ENCODE measurements at regions not wholly inside any gene's neighbourhood (a gene's known extent, or its start where the extent isn't known, plus 50 kb on each side); places are given as distances from the start of the nearest gene placed in this dataset.

DNA sequence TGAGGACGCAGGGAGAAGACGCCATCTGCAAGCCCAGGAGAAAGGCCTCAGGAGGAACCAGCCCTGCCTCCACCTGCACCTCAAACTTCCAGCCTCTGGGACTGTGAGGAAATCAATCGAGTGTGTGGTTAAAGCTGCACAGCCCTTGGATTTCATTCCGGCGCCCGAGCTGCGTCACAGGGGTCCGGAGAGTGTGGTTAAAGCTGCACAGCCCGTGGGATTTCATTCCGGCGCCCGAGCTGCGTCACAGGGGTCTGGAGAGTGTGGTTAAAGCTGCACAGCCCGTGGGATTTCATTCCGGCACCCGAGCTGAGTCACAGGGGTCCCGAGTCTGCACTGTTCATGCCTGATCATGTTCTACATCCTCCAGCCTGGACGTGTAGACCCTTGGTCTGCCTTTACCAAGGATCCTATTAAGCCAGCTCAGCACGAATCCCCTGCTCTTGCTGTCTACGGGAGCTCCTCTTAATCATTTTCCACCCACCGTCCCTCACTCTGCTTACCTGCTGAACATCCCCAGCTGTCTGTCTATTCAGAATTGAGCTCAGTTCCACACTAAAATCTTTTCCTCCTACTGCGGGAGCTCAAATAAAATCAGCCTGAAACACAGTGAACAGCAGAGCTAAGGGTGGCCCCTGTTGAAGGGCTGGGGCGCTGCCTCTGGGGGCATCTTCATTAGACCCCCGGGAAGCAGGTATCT lies 73.0 kb upstream of the OLFM1 start:
- no peaks in the 10 kb centered on the region for H3F3A ChIP-seq (replicated peaks; ENCODE audit: insufficient read depth)
- no peak overlapping the region for H3K4me3 ChIP-seq (ENCODE audit: low read depth in 2 of 2, low read length in 1 of 2)
- POLR2A ChIA-PET = no interaction called here
- H3K27ac ChIP-seq (ENCODE audit: low read depth in 2 of 2, low read length in 1 of 2) = no peak overlapping the region
- no peaks in the 10 kb centered on the region for H3K9me3 ChIP-seq
- H3K36me3 ChIP-seq (replicated peaks in 1 of 2; ENCODE audit: control insufficient read depth in 1 of 2, insufficient read depth in 2 of 2, low read length in 1 of 2) = no peaks in the 10 kb centered on the region
- no peak overlapping the region for H3K4me2 ChIP-seq
- 37% methylated on average over 18 of the region's 24 CpGs for WGBS (ENCODE audit: low lambda C conversion rate)
- CTCF ChIA-PET = no interaction called here
- H3K27me3 ChIP-seq (ENCODE audit: insufficient read depth) = no peaks in the 10 kb centered on the region
- no peaks in the 10 kb centered on the region for H3K9me2 ChIP-seq
- DNase-seq = no peak
- H3K9ac ChIP-seq = no peak overlapping the region
- no peaks in the 10 kb centered on the region for H3K4me1 ChIP-seq (ENCODE audit: control insufficient read depth in 1 of 2, insufficient read depth in 2 of 2, low read depth in 1 of 2, low read length in 1 of 2)
- H4K20me1 ChIP-seq (ENCODE audit: insufficient read depth) = no peaks in the 10 kb centered on the region
- TF ChIP-seq RFX5 (IDR thresholded peaks at IDR 0.05; ENCODE audit: low read length) (no peak), TEAD4 (IDR thresholded peaks at IDR 0.05; ENCODE audit: borderline replicate concordance, insufficient read depth) (no peak), MXI1 (IDR thresholded peaks at IDR 0.05; ENCODE audit: low read depth, low read length) (no peak), CHD2 (IDR thresholded peaks at IDR 0.05; ENCODE audit: low read length, partially characterized antibody) (no peak), YY1 (IDR thresholded peaks at IDR 0.05; ENCODE audit: low read depth) (no peak), FOSL2 (IDR thresholded peaks at IDR 0.05; ENCODE audit: borderline replicate concordance, low read depth) (no peak), RCOR1 (IDR thresholded peaks at IDR 0.05; ENCODE audit: low read length) (no peak), REST (IDR thresholded peaks at IDR 0.05; ENCODE audit: low read depth, low read length) (no peak), FOXM1 (IDR thresholded peaks at IDR 0.05; ENCODE audit: low read depth) (no peak), ELF1 (IDR thresholded peaks at IDR 0.05) (no peak), MAX (IDR thresholded peaks at IDR 0.05; ENCODE audit: low read depth) (no peak), POLR2AphosphoS5 (IDR thresholded peaks at IDR 0.05; ENCODE audit: low read depth, low read length) (no peak)
- TF ChIP-seq, protein P1, sequence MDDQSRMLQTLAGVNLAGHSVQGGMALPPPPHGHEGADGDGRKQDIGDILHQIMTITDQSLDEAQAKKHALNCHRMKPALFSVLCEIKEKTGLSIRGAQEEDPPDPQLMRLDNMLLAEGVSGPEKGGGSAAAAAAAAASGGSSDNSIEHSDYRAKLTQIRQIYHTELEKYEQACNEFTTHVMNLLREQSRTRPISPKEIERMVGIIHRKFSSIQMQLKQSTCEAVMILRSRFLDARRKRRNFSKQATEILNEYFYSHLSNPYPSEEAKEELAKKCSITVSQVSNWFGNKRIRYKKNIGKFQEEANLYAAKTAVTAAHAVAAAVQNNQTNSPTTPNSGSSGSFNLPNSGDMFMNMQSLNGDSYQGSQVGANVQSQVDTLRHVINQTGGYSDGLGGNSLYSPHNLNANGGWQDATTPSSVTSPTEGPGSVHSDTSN (IDR thresholded peaks at IDR 0.05) = no peak
- TF ChIP-seq, protein P2, sequence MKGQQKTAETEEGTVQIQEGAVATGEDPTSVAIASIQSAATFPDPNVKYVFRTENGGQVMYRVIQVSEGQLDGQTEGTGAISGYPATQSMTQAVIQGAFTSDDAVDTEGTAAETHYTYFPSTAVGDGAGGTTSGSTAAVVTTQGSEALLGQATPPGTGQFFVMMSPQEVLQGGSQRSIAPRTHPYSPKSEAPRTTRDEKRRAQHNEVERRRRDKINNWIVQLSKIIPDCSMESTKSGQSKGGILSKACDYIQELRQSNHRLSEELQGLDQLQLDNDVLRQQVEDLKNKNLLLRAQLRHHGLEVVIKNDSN (IDR thresholded peaks at IDR 0.05; ENCODE audit: borderline replicate concordance, low read depth) = no peak
- TF ChIP-seq, protein P3, sequence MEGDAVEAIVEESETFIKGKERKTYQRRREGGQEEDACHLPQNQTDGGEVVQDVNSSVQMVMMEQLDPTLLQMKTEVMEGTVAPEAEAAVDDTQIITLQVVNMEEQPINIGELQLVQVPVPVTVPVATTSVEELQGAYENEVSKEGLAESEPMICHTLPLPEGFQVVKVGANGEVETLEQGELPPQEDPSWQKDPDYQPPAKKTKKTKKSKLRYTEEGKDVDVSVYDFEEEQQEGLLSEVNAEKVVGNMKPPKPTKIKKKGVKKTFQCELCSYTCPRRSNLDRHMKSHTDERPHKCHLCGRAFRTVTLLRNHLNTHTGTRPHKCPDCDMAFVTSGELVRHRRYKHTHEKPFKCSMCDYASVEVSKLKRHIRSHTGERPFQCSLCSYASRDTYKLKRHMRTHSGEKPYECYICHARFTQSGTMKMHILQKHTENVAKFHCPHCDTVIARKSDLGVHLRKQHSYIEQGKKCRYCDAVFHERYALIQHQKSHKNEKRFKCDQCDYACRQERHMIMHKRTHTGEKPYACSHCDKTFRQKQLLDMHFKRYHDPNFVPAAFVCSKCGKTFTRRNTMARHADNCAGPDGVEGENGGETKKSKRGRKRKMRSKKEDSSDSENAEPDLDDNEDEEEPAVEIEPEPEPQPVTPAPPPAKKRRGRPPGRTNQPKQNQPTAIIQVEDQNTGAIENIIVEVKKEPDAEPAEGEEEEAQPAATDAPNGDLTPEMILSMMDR (IDR thresholded peaks at IDR 0.05) = no peak
- no peaks in the 10 kb centered on the region for H3K79me2 ChIP-seq (ENCODE audit: insufficient read depth)
- no peak overlapping the region for H2AFZ ChIP-seq (ENCODE audit: low read depth)
